Amniotic stem cell (primary cell): ENCODE measurements at regions not wholly inside any gene's neighbourhood (a gene's known extent, or its start where the extent isn't known, plus 50 kb on each side); places are given as distances from the start of the nearest gene placed in this dataset.
"Not testable (repeated sequence)": the region's sequence is repeated elsewhere in the genome, so short reads cannot be mapped to it uniquely, and the experiment has no call there.

Experiments used
- DNase-seq: peaks from one replicate; lab custom pipeline; 2025; lab: John Stamatoyannopoulos, UW

DNA sequence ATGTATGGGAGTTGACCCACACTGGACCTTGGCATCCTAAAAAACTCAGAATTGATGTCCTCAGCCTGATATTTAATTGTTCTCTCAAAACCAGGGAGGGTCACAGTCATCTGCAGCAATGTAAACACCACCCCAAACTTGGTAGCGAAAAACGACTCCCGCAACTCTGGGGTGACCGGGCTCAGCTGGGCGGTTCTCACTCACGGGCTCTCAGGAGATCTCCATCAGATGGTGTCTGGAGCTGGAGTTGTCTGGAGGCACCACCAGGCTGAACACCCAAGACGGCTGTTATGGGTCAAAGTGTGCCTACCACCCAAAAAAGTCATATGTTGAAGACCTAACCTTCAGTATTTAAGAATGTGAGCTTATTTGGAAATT lies 50.9 kb upstream of the NXT1 start:
- DNase-seq: no peak

DNA sequence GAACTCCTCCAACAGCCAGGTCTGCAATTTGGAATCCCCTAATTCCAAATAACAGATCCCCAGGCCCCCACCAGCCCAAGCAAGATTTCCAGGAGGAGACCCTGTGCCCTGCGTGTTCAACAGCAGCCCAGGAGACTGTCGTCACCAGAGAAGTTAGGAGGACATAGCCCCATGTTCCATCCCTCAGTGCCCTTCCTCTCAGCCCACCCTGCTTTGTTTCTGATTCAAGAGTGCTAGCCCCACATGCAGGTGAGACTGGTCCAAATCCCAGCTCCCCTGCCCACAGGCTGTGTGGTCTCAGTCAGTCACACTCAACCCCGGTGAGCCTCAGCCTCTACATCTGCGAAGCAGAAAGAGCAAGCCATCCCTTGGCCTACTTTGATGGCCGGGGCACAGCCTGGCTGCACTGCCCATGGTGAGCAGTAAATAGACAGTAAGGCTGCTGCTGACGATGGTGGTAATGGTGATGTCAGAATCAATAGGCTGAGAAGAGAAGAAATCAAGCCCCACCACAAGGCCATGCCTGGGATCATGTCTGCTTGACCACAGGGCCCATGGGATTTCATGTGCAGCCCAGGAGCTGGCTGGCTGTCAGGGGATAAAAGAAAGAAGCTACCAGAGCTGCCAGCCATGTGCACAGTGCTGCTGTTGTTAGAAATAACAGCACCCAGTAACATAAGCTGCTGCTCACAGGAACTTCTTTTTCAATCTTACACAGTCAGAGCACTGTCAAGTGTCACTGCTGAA lies 51.5 kb upstream of the NXT1 start:
- DNase-seq: no peak

DNA sequence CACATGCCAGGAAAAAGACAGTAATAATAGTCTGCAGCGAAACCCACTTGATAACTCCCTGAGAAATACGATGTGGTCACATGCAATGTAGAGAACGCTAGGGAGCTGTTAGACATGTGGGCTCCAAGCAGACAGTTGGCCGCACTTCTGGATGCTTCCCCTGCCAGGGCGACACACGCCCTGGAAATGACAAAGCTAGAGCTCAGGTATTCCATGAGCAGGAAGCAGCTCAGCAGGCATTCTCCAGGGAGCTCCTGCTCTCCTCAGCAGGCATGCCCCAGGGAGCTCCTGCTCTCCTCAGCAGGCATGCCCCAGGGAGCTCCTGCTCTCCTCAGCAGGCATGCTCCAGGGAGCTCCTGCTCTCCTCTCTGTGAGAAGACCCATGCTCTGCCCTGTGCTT lies 52.4 kb upstream of the NXT1 start:
- no peak for DNase-seq

DNA sequence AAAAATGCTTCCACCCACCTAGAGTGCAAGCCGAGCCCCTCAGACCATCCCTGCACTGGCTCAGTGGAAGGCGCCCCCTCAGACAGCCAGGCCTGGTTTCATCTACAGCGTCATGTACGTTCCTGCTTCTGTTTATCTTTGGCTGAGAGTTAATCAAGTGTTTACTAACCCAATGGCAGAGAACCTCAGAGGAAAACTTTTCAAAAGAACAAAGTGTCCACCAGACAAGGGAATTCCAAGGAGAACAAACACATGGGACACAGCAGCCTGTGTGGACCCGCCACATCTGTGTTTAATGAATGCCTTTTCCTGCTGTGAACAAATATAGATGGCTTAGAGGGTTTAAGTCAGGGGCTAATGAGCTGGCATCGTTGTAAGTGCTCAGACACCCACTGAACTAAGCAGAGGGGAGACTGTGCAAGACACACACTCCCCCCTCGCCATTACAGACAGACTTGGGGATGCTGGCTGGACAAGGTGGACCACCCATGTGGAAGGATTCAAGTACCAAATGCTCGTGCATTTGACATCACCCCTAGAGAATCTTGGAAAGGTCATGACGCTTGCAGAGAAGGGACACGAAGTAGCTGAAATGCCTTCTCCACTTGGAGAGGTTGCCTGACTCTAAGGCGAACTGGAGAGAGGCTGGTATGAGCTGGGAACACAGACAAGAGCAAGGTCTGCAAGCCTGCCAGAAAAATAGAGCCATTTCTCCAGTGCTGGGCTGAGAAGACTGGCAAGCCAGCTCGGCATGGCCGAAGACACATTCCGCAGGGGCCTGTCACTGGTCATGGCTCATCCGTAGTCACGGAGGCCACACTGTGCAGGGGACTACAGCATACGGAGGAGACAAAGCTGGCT lies 53.5 kb upstream of the NXT1 start:
- DNase-seq: no peak

DNA sequence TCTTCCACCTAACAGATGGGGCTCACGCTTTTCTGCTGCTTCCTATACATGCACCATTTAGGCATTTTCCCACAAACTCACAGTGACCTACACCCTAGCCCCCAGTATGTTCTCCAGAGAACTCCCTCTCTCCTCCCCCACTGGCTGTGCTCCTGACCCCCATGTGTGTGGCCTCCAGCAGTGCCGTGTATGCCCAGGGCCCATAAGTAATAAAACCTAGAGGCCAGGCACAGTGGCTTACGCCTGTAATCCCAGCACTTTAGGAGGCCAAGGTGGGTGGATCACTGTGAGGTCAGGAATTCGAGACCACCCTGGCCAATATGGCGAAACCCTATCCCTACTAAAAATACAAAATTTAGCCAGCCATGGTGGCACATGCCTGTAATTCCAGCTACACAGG lies 54.7 kb upstream of the NXT1 start:
- no peak for DNase-seq

DNA sequence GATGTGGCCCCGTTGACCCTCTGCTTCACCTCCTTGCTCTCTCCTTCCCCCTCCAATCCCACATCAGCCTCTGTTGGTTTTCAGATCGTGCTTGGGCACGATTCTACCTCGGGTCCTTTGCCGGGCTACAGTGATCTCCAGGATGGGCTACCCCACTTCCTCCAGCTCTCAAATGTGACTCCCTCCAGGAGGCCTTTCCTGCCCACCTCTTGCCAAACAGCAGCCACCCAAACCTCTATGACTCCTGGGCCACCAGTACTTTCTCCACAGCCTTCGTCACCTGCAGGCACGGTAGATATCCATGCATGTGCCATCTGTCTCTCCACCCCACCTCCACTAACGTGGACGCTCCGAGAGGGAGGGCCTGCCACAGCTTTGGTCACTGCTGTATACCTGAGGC lies 55.9 kb upstream of the NXT1 start:
- no peak for DNase-seq

DNA sequence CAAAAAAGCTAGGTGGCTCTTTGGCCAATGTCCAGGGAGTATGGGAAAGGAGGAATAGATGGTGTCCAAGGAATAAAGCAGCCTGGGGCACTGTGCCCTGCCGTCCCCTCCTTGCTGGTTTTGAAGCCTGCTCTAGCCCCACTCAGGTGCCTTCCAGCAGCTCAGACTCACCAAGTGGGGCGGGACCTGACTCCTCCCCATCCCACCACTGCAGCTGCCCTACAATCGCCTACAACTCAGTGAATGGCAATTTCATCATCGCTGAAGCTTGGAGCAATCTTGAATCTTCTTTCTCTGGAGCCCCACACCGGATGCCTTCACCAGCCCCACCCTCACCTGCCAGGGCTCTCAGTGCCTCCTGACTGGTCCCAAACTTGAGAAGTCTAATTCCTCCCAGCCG lies 56.4 kb upstream of the NXT1 start:
- no peak for DNase-seq

DNA sequence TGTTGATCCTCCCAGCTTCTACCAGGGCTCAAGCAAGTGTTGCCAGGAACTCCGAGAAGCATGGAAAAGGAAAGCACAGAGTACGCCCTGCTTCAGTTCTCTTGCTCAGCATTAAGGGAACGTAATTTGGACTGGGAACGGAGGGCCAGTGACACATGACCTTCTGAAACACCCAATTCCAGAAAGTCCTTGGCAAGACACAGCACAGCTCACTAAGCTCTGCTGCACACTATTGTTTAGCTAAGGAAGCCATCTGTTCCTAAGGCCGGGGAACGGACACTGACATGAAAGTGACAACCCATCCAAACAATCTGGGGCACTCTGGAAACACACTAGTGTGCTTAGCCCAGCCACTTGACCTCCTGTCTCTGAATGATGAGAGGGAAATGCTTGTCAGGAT lies 56.9 kb upstream of the NXT1 start:
- DNase-seq: no peak

DNA sequence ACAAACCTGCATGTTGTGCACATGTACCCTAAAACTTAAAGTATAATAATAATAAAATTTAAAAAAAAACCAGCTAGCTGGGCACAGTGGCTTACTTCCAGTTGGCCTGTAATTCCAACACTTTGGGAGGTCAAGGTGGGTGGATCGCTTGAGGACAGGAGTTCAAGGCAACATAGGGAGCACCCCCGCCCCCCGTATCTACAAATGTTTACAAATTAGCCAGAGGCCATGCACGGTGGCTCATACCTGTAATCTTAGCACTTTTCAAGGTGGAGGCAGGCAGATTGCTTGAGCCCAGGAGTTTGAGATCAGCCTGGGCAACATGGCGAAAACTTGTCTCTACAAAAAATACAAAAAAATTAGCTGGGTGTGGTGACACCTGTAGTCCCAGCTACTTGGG lies 58.3 kb upstream of the NXT1 start:
- not testable (repeated sequence) for DNase-seq

DNA sequence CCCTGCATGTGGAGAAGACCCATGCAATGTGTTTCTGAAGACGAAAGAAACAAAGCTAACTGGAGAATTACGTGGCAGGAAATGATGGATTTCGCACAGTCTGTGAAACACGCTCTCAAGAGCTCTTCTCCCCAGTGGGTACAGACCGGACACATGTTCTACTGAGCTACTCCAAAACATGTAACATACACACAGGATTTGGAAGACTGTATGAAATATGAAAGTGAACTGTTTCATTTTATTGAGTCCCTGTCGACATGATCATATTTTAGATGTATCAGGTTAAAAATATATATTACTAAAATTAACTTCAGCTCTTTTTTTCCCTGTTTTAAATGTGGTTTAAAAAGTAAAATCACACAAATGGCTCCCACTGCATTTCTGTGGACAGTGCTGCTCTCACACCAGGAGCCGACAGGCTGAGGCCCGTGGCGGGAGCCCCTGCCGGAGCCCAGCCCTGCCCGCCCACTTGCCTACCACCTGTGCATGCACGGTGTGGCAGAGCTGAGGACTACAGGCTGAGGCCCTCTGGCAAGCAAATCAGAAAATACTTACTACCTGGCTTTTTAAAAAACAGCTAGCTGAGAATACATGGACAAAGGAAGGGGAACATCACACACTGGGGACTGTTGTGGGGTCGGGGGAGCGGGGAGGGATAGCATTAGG lies 58.9 kb upstream of the NXT1 start:
- DNase-seq: no peak

DNA sequence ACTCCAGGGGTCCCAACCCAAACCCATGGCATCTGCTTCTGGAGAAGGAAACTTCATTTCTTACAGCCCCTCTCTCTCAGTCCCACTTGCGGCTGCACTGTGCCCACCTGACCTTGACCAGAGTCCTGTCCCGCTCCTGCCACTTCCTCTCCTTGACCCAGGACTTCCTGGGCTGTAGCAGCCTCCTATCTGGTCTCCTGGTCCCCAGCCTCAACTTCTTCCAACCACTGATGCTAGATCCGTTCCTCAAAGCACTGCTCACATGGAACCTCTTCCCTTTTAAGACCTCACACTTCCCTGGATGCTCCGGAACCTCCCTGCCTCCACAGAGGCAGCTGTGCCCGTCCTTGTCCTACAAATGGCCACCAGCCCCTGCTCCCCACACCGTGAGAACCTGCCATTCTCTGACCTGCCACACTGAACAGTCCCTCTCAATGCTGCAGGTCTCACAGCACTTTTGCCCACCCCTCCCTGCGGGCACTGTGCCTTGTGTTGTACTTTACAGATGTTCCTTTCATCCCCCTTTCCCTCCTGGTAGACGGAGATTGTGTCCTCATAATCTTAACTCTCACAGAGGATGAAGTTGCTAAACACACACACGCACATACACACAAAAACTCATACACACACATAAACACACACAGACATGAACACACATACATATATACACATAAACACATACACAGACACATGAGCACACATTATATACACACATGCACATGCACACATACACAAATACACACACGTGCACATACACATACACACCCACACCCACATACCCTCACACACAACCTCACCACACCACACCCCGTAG lies 59.6 kb upstream of the NXT1 start:
- DNase-seq: no peak

DNA sequence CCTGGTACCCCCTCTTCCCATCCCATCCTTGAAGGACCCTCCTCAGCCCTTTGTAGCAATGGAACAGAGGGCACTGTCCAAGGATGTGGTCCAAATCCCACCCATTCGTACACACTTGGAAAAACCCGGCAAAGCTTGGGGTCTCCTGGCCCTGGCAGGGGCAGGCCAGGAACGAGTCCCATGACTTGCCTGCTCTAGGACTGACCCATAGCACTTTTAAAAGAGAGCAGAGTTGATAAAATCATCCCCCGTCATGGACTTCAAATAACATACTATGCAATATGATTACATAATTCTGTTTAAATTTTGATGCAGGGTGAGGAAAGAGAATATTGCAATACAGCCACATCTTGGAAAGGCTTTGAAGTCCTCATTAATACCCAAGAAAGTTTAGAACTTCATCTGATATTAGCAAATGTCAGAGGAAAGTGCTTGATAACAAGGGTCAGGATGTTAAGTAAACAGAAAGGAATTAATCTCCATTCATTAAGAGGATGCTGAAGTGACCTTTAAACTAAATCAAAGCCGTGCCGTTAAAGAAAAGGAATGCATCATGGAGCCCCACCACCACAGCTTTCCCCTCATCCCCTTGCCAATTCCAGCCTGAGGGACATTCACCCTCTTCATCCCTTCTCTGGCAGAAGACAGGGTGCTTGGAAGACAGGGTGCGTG lies 60.7 kb upstream of the NXT1 start:
- DNase-seq: no peak

DNA sequence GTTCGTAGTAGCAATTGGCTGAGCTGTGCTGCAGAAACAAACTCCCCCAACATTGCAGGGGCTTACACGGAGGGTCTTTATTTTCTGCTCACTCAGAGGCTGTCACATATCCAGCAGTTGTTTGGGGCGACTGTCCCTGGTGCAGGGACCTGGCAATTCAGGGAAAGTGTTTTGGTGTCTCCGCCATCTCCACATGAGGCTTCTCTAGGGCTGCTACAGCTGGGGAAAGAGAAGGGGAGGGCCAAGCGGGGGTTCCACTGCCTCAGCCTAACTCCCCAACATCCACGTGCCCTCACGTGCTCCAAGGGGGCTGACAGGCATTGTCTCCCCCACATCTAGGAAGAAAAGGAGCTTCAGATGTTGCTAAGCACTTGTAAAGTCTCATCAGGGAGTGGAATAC lies 61.3 kb upstream of the NXT1 start:
- DNase-seq: no peak

DNA sequence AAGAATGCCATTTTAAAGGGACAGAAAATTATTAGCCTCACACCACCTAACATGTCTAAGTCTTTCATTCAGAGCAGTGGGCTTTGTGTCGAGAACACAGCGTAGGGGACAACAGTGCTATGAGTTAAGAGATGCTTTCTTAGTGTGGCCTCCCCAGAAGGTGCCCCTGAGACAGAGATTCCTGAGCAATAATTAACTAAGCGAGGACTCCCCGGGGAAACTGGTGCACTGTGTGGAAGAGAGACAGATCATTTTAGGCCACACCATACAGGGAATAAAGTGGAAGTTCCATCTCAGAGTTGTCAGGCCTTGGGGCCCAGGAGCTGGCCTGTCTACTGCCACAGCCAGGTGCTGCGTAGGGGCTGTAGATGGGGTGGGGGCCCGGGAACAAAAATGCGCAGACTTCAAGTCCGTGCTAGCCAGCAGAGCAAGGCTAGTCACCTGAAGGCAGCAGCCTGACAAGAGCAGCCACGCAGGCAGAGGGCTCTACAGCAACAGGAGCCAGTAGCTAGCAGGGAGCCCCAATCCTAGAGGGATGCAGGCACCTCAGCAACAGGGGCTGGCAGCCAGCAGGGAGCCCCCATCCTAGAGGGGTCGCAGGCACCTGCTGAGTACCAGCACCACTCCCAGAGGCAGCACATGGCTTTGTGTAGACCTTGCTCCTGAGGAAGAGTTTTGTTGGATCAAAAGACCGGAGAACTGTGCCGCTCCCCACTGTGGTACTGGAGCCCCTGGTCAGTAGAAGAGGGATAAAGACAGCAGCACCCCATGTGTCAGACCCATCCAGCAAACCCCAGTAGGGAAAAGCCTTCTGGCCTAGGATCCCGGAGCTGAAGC lies 63.0 kb upstream of the NXT1 start:
- DNase-seq: no peak

DNA sequence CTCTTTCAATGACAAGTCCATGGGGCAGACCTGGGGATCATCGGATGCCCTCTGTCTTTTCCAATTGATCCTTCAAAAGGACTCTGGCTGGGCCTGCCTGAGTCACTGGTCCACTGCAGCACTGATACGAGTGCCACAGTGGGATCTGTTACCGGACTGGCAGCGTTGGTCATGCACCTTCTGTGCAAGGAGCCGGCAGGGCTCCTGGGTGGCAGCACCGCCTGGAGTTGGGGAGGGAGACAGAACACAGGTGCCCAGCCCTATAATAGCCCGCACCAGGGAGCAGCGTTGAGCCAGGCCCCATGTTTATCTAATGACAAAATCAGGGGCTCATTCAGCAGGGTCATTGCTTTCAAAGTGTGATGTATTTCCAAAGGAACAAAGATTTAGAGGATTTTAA lies 64.2 kb upstream of the NXT1 start:
- DNase-seq: no peak

DNA sequence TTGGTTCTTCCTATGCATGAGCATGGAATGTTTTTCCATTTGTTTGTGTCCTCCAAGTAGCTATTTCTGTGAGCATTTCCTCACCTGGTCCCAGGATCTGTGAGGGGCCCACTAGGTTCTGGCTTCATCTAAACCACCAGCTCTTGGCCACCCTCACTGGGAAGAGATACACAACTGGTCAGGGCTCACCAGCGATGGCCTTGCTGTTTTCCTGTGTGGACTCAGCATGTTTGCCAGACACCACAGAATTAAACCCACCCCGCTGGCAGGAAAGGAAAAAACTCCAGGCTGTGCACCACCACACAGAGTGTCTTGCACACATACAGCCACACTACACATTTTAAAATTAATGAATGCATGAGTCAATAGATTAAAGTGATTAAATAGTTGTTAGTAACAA lies 65.1 kb upstream of the NXT1 start:
- DNase-seq: no peak

DNA sequence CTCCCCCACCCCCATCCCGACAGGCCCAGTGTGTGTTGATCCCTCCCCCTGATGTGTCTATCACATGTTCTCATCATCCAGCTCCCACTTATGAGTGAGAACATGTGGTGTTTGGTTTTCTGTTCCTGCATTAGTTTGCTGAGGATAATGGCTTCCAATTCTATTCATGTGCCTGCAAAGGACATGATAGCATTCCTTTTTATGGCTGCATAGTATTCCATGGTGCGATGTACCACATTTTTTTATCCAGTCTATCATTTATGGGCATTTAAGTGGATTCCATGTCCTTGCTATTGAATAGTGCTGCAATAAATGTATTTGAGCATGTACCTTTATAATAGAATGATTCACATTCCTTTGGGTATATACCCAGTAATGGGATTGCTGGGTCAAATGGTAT lies 66.6 kb upstream of the NXT1 start:
- no peak for DNase-seq

DNA sequence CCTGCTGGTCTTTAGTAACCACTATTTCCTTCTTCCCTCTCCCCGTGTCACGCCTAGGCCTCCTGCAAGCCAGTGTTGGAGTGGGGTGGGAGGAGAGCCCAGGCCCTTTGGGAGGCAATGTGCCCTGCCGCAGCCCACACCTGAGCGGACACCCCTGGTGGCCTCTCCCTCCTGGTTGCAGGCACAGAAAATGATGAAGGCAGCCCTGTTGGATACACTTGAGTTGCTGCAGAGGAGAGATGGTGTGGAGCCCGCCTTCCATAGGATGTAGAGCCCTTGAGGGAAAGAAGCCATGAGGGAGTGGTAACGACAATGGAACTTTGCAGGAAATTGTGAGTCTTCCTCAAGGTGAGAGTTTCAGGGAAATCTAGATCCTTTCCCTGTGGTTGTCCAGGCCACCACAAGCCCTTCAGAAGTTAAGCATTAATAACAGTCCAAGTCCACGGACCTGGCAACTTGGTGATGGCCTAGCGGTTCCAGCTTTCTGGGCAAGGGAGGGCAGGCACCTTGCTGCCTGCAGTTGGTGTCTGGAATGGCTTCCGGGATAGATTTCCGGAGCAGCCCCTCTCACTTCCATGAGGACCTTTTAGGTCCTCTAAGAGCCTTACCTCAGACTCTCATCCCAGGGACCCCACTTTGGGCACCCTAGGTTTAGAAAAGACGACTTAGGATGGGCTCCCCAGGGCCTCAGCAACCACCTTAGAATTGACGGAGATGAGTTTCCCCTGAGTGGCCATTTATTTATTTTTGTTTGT lies 67.3 kb upstream of the NXT1 start:
- no peak for DNase-seq

DNA sequence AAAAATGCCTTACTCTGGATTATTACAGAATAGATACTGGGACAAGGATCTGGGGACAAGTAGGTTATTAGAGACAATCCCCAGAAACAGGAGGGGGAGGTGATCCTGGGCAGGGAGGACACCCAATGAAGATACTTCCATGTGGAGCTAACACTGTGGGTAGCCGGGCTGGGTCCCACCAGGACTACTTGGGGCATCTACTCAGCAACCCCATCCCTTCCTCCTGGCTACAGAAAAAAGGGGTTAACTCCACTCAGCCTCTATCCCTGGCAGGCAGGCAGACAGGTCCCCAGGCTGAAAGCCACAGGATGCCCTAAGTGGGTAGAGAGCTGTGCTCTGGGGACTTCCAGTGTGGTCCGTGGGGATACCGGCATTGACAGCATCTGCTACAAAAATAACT lies 68.0 kb upstream of the NXT1 start:
- DNase-seq: no peak

DNA sequence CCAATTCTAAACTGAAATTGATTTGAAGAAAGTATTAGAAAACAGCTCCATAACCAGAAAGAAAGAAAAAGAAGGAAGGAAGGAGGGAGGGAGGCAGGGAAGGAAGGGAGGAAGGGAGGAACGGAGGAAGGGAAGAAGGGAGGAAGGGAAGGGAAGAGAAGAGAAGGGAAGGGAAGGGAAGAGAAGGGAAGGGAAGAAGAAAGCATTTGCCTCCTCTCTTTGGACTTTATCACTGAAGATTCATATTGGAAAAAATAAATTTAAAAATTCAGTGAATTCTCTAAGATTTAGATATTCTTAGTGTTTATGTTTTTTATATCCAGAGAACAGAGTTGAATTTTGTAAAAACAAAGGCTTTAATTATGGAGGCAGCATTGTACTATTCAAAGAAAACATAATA lies 68.5 kb upstream of the NXT1 start:
- no peak for DNase-seq
